ENCODE measurements at regions not wholly inside any gene's neighbourhood (a gene's known extent, or its start where the extent isn't known, plus 50 kb on each side); places are given as distances from the start of the nearest gene placed in this dataset.

DNA sequence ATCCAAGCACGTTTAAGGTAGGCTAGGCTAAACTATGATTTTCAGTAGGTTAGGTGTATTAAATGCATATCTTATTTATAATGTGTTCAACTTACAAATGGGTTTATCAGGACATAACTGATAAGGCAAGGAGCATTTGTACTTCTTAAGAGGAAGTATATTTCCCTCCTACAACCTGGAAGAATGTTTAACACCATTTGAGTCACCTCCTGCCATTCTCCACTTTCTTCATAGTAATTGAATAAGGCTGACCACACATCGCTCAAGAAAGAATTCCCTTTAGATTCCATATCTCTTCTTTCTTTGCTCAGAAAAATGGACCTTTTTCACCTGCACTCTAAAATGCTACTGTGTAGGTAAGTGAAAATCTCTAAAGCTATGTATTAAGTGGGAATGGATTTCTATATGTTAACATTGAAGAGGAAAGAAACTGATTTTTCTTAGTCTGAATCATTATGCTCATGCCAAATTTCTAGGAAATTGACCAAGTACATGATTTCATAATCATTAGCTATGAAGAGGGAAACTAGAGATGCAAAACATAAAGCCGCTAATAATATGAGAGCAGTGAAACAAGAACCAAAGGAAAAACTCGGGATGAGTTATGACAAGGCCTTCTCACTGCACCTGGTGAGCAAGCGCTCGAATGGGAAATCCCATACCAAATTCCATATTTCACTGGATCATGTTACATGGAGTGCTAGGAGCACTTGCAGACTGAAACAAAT, 210.4 kb downstream of the ALDH8A1 start:
- Histone ChIP-seq H3K4me3 (no peak overlapping the region), H3K9me3 (no peaks in the 10 kb centered on the region), H3K27me3 (no peaks in the 10 kb centered on the region), H3K27ac (no peak overlapping the region), H3K4me1 (peaks cover 0 to 5% (median 0%) of the 10 kb centered on the region in 4 donors), H3K36me3 (no peaks in the 10 kb centered on the region)
- ATAC-seq (no peak), DNase-seq (no peak)
- 85% methylated on average over 6 of the region's 6 CpGs for WGBS (ENCODE audit: insufficient coverage, low coverage, low lambda C conversion rate, missing lambda C conversion rate)
- intact Hi-C loops (cut with DNase I), result no loop called here
- TF ChIP-seq CTCF (IDR thresholded peaks at IDR 0.05), result no peak
- TF ChIP-seq POLR2A (IDR thresholded peaks at IDR 0.05), result no peak

DNA sequence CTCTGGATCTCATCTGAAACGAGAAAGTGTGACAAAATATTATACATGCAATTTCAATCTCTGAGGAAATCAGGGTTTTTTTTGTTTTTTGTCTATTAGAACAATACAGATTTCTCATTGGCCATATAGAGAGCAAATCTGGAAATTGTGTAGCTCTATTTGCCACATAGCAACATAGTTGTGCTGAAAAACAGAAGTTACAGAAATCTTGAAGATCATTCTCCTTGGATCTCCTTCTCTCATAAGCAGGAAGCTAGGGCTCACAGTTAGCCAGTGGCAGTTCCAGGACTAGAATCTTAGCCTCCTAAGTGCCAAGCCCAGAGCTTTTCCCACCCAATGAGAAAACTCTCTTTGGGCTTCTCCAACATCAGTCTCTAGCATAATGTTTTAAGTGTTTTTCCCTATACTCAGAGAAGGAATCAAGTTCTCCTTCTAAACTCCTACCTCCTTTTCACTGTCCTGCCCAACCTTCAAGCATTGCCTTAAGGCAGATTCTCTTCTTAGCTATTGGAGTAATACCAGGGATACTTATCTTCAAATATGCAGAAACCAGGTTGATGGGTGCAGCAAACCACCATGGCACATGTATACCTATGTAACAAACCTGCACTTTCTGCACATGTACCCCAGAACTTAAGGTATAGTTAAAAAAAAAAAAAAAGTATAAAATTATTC, 211.6 kb downstream of the ALDH8A1 start:
- no peak for ATAC-seq
- no peak overlapping the region for H3K4me3 ChIP-seq
- H3K27ac ChIP-seq, result no peak overlapping the region
- 44% methylated on average over 1 of the region's 1 CpG for WGBS (ENCODE audit: insufficient coverage, low coverage, low lambda C conversion rate, missing lambda C conversion rate)
- no peak for TF ChIP-seq CTCF (IDR thresholded peaks at IDR 0.05)
- no peak for TF ChIP-seq POLR2A (IDR thresholded peaks at IDR 0.05)
- DNase-seq, result no peak
- H3K9me3 ChIP-seq, result no peaks in the 10 kb centered on the region
- no peaks in the 10 kb centered on the region for H3K36me3 ChIP-seq
- H3K27me3 ChIP-seq, result no peaks in the 10 kb centered on the region
- intact Hi-C loops (cut with DNase I), result no loop called here
- no peaks in the 10 kb centered on the region for H3K4me1 ChIP-seq

DNA sequence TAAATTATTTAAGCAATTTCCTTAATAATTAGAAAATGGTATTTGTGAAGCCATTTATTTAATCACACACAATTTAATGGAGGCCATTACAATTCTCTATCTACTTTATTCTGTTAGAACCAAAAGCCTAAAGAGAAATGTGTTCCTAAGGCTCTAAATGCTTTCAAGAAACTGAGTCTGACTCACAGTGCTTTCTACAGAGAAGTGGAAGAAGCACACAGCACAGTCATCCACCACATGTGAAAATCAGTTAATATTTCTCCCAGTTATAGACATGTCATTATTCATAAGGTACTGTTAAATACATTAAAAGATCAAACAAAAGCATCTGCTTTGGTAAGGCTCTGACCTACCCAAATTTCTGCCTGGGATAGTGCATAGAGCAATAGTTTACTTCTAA, 214.4 kb downstream of the ALDH8A1 start:
- TF ChIP-seq CTCF (IDR thresholded peaks at IDR 0.05) (no peak), POLR2A (IDR thresholded peaks at IDR 0.05) (no peak)
- no peaks in the 10 kb centered on the region for H3K27me3 ChIP-seq
- H3K4me1 ChIP-seq, result no peaks in the 10 kb centered on the region
- intact Hi-C loops (cut with DNase I), result no loop called here
- DNase-seq (no peak), ATAC-seq (no peak)
- no peak overlapping the region for H3K27ac ChIP-seq
- no peaks in the 10 kb centered on the region for H3K36me3 ChIP-seq
- H3K9me3 ChIP-seq, result no peaks in the 10 kb centered on the region
- no peak overlapping the region for H3K4me3 ChIP-seq

- WGBS (ENCODE audit: insufficient coverage, low coverage, low lambda C conversion rate, missing lambda C conversion rate), result 43% methylated on average over 6 of the region's 6 CpGs
- TF ChIP-seq CTCF (IDR thresholded peaks at IDR 0.05), result no peak
- no peak for TF ChIP-seq POLR2A (IDR thresholded peaks at IDR 0.05)
- no peaks in the 10 kb centered on the region for H3K27me3 ChIP-seq
- ATAC-seq (no peak), DNase-seq (no peak)
- no peaks in the 10 kb centered on the region for H3K9me3 ChIP-seq
- H3K36me3 ChIP-seq, result no peaks in the 10 kb centered on the region
- H3K4me3 ChIP-seq, result no peak overlapping the region
- H3K4me1 ChIP-seq, result no peaks in the 10 kb centered on the region
- intact Hi-C loops (cut with DNase I), result no loop called here
- H3K27ac ChIP-seq, result no peak overlapping the region
These were observed 215.5 kb downstream of the ALDH8A1 start for GRCh38 chr6:134734312-134734869.

Data from right lobe of liver (tissue), 6 donors.